H1 (cell line): ENCODE measurements at regions not wholly inside any gene's neighbourhood (a gene's known extent, or its start where the extent isn't known, plus 50 kb on each side); places are given as distances from the start of the nearest gene placed in this dataset.

ENCODE experiments used
- CTCF ChIA-PET: fragments of 300-600 bp; sonication (Branson Sonifier 250); formaldehyde crosslinking; loops from one replicate; lab custom pipeline; 2021; ENCODE audit not compliant: partially characterized antibody; lab: Charles Lee
- POLR2A ChIA-PET: fragments of 300-600 bp; sonication (Branson Sonifier 250); formaldehyde crosslinking; loops from one replicate; lab custom pipeline; 2021; ENCODE audit warnings: inconsistent platforms; ENCODE audit not compliant: partially characterized antibody; lab: Charles Lee
- DNase-seq, 2 experiments: peaks; one replicate each; pipeline versions ENCODE4 v3.0.0 to v3.0.0-alpha.2; 2010 to 2022; ENCODE audit warnings: low spot score in 2 of 2, low read depth in 1 of 2, mixed read lengths in 1 of 2
- FAIRE-seq: peaks from 2 replicates; lab custom pipeline; 2011; peaks lifted over from hg19 to GRCh38; lab: Jason Lieb, UNC
- H2AFZ ChIP-seq: 2 replicates; pipeline ENCODE4 v1.8.1; 2012; ENCODE audit warnings: low read length, inconsistent platforms
- H2AK5ac ChIP-seq: 2 replicates; pipeline ENCODE4 v1.6.1; 2013; ENCODE audit warnings: low read depth, low read length
- H2BK120ac ChIP-seq: replicated peaks from 2 replicates; pipeline ENCODE3; 2013; ENCODE audit warnings: low read depth, low read length, inconsistent platforms
- H2BK12ac ChIP-seq: 2 replicates; pipeline ENCODE4 v1.6.1; 2013; ENCODE audit warnings: low read depth, low read length
- H2BK15ac ChIP-seq: 2 replicates; pipeline ENCODE4 v1.6.1; 2013; ENCODE audit warnings: low read length
- H2BK20ac ChIP-seq: 2 replicates; pipeline ENCODE4 v1.6.1; 2013; ENCODE audit warnings: low read length
- H2BK5ac ChIP-seq: 2 replicates; pipeline ENCODE4 v1.6.1; 2013; ENCODE audit warnings: low read depth, low read length
- H3K14ac ChIP-seq: 2 replicates; pipeline ENCODE4 v1.6.1; 2013; ENCODE audit warnings: inconsistent platforms; ENCODE audit not compliant: insufficient read length
- H3K18ac ChIP-seq: 2 replicates; pipeline ENCODE4 v1.6.1; 2013; ENCODE audit warnings: low read length; ENCODE audit errors: extremely low read depth
- H3K23ac ChIP-seq: 2 replicates; pipeline ENCODE4 v1.6.1; 2013; ENCODE audit warnings: inconsistent platforms; ENCODE audit not compliant: insufficient read length
- H3K23me2 ChIP-seq: 2 replicates; pipeline ENCODE4 v1.6.1; 2013; ENCODE audit warnings: low read depth, low read length
- H3K27ac ChIP-seq: 2 replicates; pipeline ENCODE4 v1.6.1; 2011; ENCODE audit warnings: low read depth, low read length, inconsistent platforms
- H3K27me3 ChIP-seq, 4 experiments: replicated peaks in 1 of 4; 1 replicate in 1 of 4; 2 replicates in 3 of 4; pipeline versions ENCODE4 v1.6.1 to v1.8.1; 2011 to 2013; ENCODE audit warnings: low read length in 3 of 4, mild to moderate bottlenecking in 3 of 4, inconsistent platforms in 2 of 4, mixed read lengths in 2 of 4, moderate library complexity in 1 of 4; ENCODE audit not compliant: control insufficient read depth in 3 of 4, insufficient read depth in 3 of 4; ENCODE audit errors: extremely low read depth in 1 of 4
- H3K36me3 ChIP-seq, 4 experiments: 2 replicates each; pipeline versions ENCODE4 v1.6.1 to v1.8.1; 2011 to 2013; ENCODE audit warnings: mild to moderate bottlenecking in 4 of 4, low read length in 3 of 4, moderate library complexity in 2 of 4, control low read depth in 1 of 4, inconsistent platforms in 1 of 4; ENCODE audit not compliant: insufficient read depth in 4 of 4, control insufficient read depth in 2 of 4
- H3K4ac ChIP-seq: replicated peaks from 2 replicates; pipeline ENCODE3; 2013; ENCODE audit warnings: low read length, low read depth, mixed read lengths, inconsistent platforms; ENCODE audit not compliant: insufficient read length
- H3K4me1 ChIP-seq, 4 experiments: replicated peaks in 1 of 4; 1 replicate in 1 of 4; 2 replicates in 3 of 4; pipeline versions ENCODE4 v1.6.1 to v1.8.1; 2011 to 2013; ENCODE audit warnings: low read length in 3 of 4, inconsistent platforms in 2 of 4, mixed read lengths in 1 of 4; ENCODE audit not compliant: insufficient read depth in 4 of 4, control insufficient read depth in 3 of 4
- H3K4me2 ChIP-seq, 2 experiments: 2 replicates each; pipeline versions ENCODE4 v1.6.1 to v1.8.1; 2011 to 2013; ENCODE audit warnings: low read depth in 2 of 2, low read length in 2 of 2, control low read depth in 1 of 2, inconsistent platforms in 1 of 2, mild to moderate bottlenecking in 1 of 2; ENCODE audit not compliant: insufficient read depth in 1 of 2
- H3K4me3 ChIP-seq, 4 experiments: fragments of 200-600, 300-600 bp in 1 of 4; sonication (generic), shearing (Covaris generic), sonication (Bioruptor Twin) in 1 of 4; 2 replicates each; pipeline versions ENCODE4 v1.5.1 to v1.8.1; 2011 to 2016; ENCODE audit warnings: low read length in 4 of 4, low read depth in 3 of 4, control low read depth in 2 of 4, inconsistent platforms in 2 of 4, mild to moderate bottlenecking in 2 of 4, mixed read lengths in 1 of 4, moderate library complexity in 1 of 4; ENCODE audit not compliant: insufficient read depth in 2 of 4; ENCODE audit errors: extremely low read depth in 1 of 4
- H3K56ac ChIP-seq: replicated peaks from 2 replicates; pipeline ENCODE3; 2013; ENCODE audit warnings: low read depth, mild to moderate bottlenecking, mixed read lengths, low read length, inconsistent platforms; ENCODE audit not compliant: insufficient read length
- H3K79me1 ChIP-seq: 2 replicates; pipeline ENCODE4 v1.6.1; 2013; ENCODE audit warnings: low read depth, low read length, control low read depth
- H3K79me2 ChIP-seq, 2 experiments: 2 replicates each; pipeline versions ENCODE4 v1.6.1 to v1.8.1; 2012 to 2013; ENCODE audit warnings: low read length in 2 of 2, mild to moderate bottlenecking in 2 of 2, inconsistent platforms in 1 of 2; ENCODE audit not compliant: insufficient read depth in 2 of 2, control insufficient read depth in 1 of 2
- H3K9ac ChIP-seq, 4 experiments: replicated peaks in 1 of 4; 1 replicate in 1 of 4; 2 replicates in 3 of 4; pipeline versions ENCODE4 v1.6.1 to v1.8.1; 2011 to 2013; ENCODE audit warnings: low read depth in 3 of 4, low read length in 3 of 4, control low read depth in 2 of 4, mild to moderate bottlenecking in 2 of 4, moderate library complexity in 2 of 4, inconsistent platforms in 1 of 4; ENCODE audit errors: extremely low read depth in 1 of 4
- H3K9me3 ChIP-seq, 2 experiments: 2 replicates each; pipeline versions ENCODE4 v1.6.1 to v1.8.1; 2012 to 2013; ENCODE audit warnings: mild to moderate bottlenecking in 2 of 2, moderate library complexity in 2 of 2, control low read depth in 1 of 2, inconsistent platforms in 1 of 2, low read depth in 1 of 2, low read length in 1 of 2, mixed read lengths in 1 of 2; ENCODE audit not compliant: insufficient read depth in 2 of 2
- H4K20me1 ChIP-seq, 2 experiments: replicated peaks in 1 of 2; 2 replicates each; pipeline versions ENCODE3 to v1.8.1; 2011 to 2013; ENCODE audit warnings: inconsistent platforms in 2 of 2, low read length in 2 of 2, mild to moderate bottlenecking in 1 of 2; ENCODE audit not compliant: insufficient read depth in 2 of 2, control insufficient read depth in 1 of 2
- H4K5ac ChIP-seq: 2 replicates; pipeline ENCODE4 v1.6.1; 2013; ENCODE audit warnings: low read length, low read depth, mixed read lengths, inconsistent platforms; ENCODE audit not compliant: insufficient read length
- H4K8ac ChIP-seq: 2 replicates; pipeline ENCODE4 v1.8.0; 2013; ENCODE audit warnings: mild to moderate bottlenecking, moderate library complexity, low read length, inconsistent platforms; ENCODE audit not compliant: insufficient read depth; ENCODE audit errors: extremely low read depth
- H4K91ac ChIP-seq: replicated peaks from 2 replicates; pipeline ENCODE3; 2013; ENCODE audit warnings: low read length, mixed read lengths, inconsistent platforms; ENCODE audit not compliant: insufficient read length
- CBX5 ChIP-seq: fragments of 300-800, 300-1000 bp; sonication (generic); IDR thresholded peaks from 2 replicates; pipeline ENCODE4 v1.7.1; 2016; ENCODE audit warnings: antibody characterized with exemption, low read length, low read depth
- NRF1 ChIP-seq: IDR thresholded peaks from 2 replicates; pipeline ENCODE4 v1.6.1; 2011; ENCODE audit warnings: mild to moderate bottlenecking, low read depth, low read length, improper control_type of control experiment
- SUZ12 ChIP-seq: fragments of 200-600 bp; sonication (generic); IDR thresholded peaks from 2 replicates; pipeline ENCODE4 v1.6.1; 2012; ENCODE audit warnings: mild to moderate bottlenecking, inconsistent platforms, low read length, moderate library complexity, mixed read lengths
- WGBS, 2 experiments: shearing (Covaris generic) in 1 of 2; methylation state at CpG; one replicate each; pipeline versions ENCODE4 v1.1.6 to v1.1.7; 2013 to 2015; ENCODE audit warnings: low lambda C conversion rate in 2 of 2, mixed read lengths in 2 of 2, inconsistent platforms in 1 of 2, low coverage in 1 of 2, missing lambda C conversion rate in 1 of 2; ENCODE audit not compliant: insufficient replicate concordance in 2 of 2, insufficient coverage in 1 of 2, insufficient read length in 1 of 2; ENCODE audit errors: extremely low coverage in 1 of 2, missing lambda C conversion rate in 1 of 2; 5-methylcytosine and 5-hydroxymethylcytosine counted together

- 97% methylated on average over 7 of the region's 9 CpGs; no CpG with 5 or more reads in 1 of the 2 experiments for WGBS, 2 experiments
- Histone ChIP-seq H3K4me2 (no peak overlapping the region), H4K91ac (no peak overlapping the region), H3K9me3 (no peaks in the 10 kb centered on the region), H2BK20ac (no peak overlapping the region), H2AFZ (no peak overlapping the region), H2BK15ac (no peak overlapping the region), H3K4ac (no peak overlapping the region), H4K5ac (no peak overlapping the region), H2BK12ac (no peak overlapping the region), H3K9ac (no peak overlapping the region), H3K27me3 (no peaks in the 10 kb centered on the region), H3K79me2 (no peaks in the 10 kb centered on the region), H3K79me1 (no peaks in the 10 kb centered on the region; the same call in 1 of the 2 replicates), H3K36me3 (no peaks in the 10 kb centered on the region), H4K8ac (no peak overlapping the region), H2BK5ac (no peak overlapping the region), H3K14ac (no peak overlapping the region), H3K18ac (no peak overlapping the region), H4K20me1 (no peaks in the 10 kb centered on the region), H3K56ac (no peak overlapping the region), H3K23ac (no peak overlapping the region), H2AK5ac (no peak overlapping the region), H3K23me2 (no peaks in the 10 kb centered on the region), H2BK120ac (no peak overlapping the region), H3K27ac (no peak overlapping the region), H3K4me1 (peaks cover 0 to 12% (median 7%) of the 10 kb centered on the region in 4 experiments; a peak in 4 of 7 replicates), H3K4me3 (no peak overlapping the region)
- CTCF ChIA-PET = interaction anchor here (1.2 to 2.4 kb wide), 5 partner anchors 9 to 606 kb away, joined by 3 to 11 read pairs (median 6); no protein-coding TSS in a partner anchor
- FAIRE-seq (no peak), DNase-seq (no peak)
- POLR2A ChIA-PET = no interaction called here
- TF ChIP-seq SUZ12 = no peak
- TF ChIP-seq NRF1 = no peak
- TF ChIP-seq CBX5 = no peak
Measured at GRCh38 chr22:44599084-44599483, 101.1 kb upstream of the RTL6 start.
